H1 (cell line): ENCODE measurements at regions not wholly inside any gene's neighbourhood (a gene's known extent, or its start where the extent isn't known, plus 50 kb on each side); places are given as distances from the start of the nearest gene placed in this dataset.

Source experiments
- CTCF ChIA-PET: fragments of 300-600 bp; sonication (Branson Sonifier 250); formaldehyde crosslinking; loops from one replicate; lab custom pipeline; 2021; ENCODE audit not compliant: partially characterized antibody; lab: Charles Lee
- POLR2A ChIA-PET: fragments of 300-600 bp; sonication (Branson Sonifier 250); formaldehyde crosslinking; loops from one replicate; lab custom pipeline; 2021; ENCODE audit warnings: inconsistent platforms; ENCODE audit not compliant: partially characterized antibody; lab: Charles Lee
- DNase-seq, 2 experiments: peaks; one replicate each; pipeline versions ENCODE4 v3.0.0 to v3.0.0-alpha.2; 2010 to 2022; ENCODE audit warnings: low spot score in 2 of 2, low read depth in 1 of 2, mixed read lengths in 1 of 2
- FAIRE-seq: peaks from 2 replicates; lab custom pipeline; 2011; peaks lifted over from hg19 to GRCh38; lab: Jason Lieb, UNC
- H2AFZ ChIP-seq: 2 replicates; pipeline ENCODE4 v1.8.1; 2012; ENCODE audit warnings: low read length, inconsistent platforms
- H2AK5ac ChIP-seq: 2 replicates; pipeline ENCODE4 v1.6.1; 2013; ENCODE audit warnings: low read depth, low read length
- H2BK120ac ChIP-seq: replicated peaks from 2 replicates; pipeline ENCODE3; 2013; ENCODE audit warnings: low read depth, low read length, inconsistent platforms
- H2BK12ac ChIP-seq: 2 replicates; pipeline ENCODE4 v1.6.1; 2013; ENCODE audit warnings: low read depth, low read length
- H2BK15ac ChIP-seq: 2 replicates; pipeline ENCODE4 v1.6.1; 2013; ENCODE audit warnings: low read length
- H2BK20ac ChIP-seq: 2 replicates; pipeline ENCODE4 v1.6.1; 2013; ENCODE audit warnings: low read length
- H2BK5ac ChIP-seq: 2 replicates; pipeline ENCODE4 v1.6.1; 2013; ENCODE audit warnings: low read depth, low read length
- H3K14ac ChIP-seq: 2 replicates; pipeline ENCODE4 v1.6.1; 2013; ENCODE audit warnings: inconsistent platforms; ENCODE audit not compliant: insufficient read length
- H3K18ac ChIP-seq: 2 replicates; pipeline ENCODE4 v1.6.1; 2013; ENCODE audit warnings: low read length; ENCODE audit errors: extremely low read depth
- H3K23ac ChIP-seq: 2 replicates; pipeline ENCODE4 v1.6.1; 2013; ENCODE audit warnings: inconsistent platforms; ENCODE audit not compliant: insufficient read length
- H3K23me2 ChIP-seq: 2 replicates; pipeline ENCODE4 v1.6.1; 2013; ENCODE audit warnings: low read depth, low read length
- H3K27ac ChIP-seq: 2 replicates; pipeline ENCODE4 v1.6.1; 2011; ENCODE audit warnings: low read depth, low read length, inconsistent platforms
- H3K27me3 ChIP-seq, 4 experiments: replicated peaks in 1 of 4; 1 replicate in 1 of 4; 2 replicates in 3 of 4; pipeline versions ENCODE4 v1.6.1 to v1.8.1; 2011 to 2013; ENCODE audit warnings: low read length in 3 of 4, mild to moderate bottlenecking in 3 of 4, inconsistent platforms in 2 of 4, mixed read lengths in 2 of 4, moderate library complexity in 1 of 4; ENCODE audit not compliant: control insufficient read depth in 3 of 4, insufficient read depth in 3 of 4; ENCODE audit errors: extremely low read depth in 1 of 4
- H3K36me3 ChIP-seq, 4 experiments: 2 replicates each; pipeline versions ENCODE4 v1.6.1 to v1.8.1; 2011 to 2013; ENCODE audit warnings: mild to moderate bottlenecking in 4 of 4, low read length in 3 of 4, moderate library complexity in 2 of 4, control low read depth in 1 of 4, inconsistent platforms in 1 of 4; ENCODE audit not compliant: insufficient read depth in 4 of 4, control insufficient read depth in 2 of 4
- H3K4ac ChIP-seq: replicated peaks from 2 replicates; pipeline ENCODE3; 2013; ENCODE audit warnings: low read length, low read depth, mixed read lengths, inconsistent platforms; ENCODE audit not compliant: insufficient read length
- H3K4me1 ChIP-seq, 4 experiments: replicated peaks in 1 of 4; 1 replicate in 1 of 4; 2 replicates in 3 of 4; pipeline versions ENCODE4 v1.6.1 to v1.8.1; 2011 to 2013; ENCODE audit warnings: low read length in 3 of 4, inconsistent platforms in 2 of 4, mixed read lengths in 1 of 4; ENCODE audit not compliant: insufficient read depth in 4 of 4, control insufficient read depth in 3 of 4
- H3K4me2 ChIP-seq, 2 experiments: 2 replicates each; pipeline versions ENCODE4 v1.6.1 to v1.8.1; 2011 to 2013; ENCODE audit warnings: low read depth in 2 of 2, low read length in 2 of 2, control low read depth in 1 of 2, inconsistent platforms in 1 of 2, mild to moderate bottlenecking in 1 of 2; ENCODE audit not compliant: insufficient read depth in 1 of 2
- H3K4me3 ChIP-seq, 4 experiments: fragments of 200-600, 300-600 bp in 1 of 4; sonication (generic), shearing (Covaris generic), sonication (Bioruptor Twin) in 1 of 4; 2 replicates each; pipeline versions ENCODE4 v1.5.1 to v1.8.1; 2011 to 2016; ENCODE audit warnings: low read length in 4 of 4, low read depth in 3 of 4, control low read depth in 2 of 4, inconsistent platforms in 2 of 4, mild to moderate bottlenecking in 2 of 4, mixed read lengths in 1 of 4, moderate library complexity in 1 of 4; ENCODE audit not compliant: insufficient read depth in 2 of 4; ENCODE audit errors: extremely low read depth in 1 of 4
- H3K56ac ChIP-seq: replicated peaks from 2 replicates; pipeline ENCODE3; 2013; ENCODE audit warnings: low read depth, mild to moderate bottlenecking, mixed read lengths, low read length, inconsistent platforms; ENCODE audit not compliant: insufficient read length
- H3K79me1 ChIP-seq: 2 replicates; pipeline ENCODE4 v1.6.1; 2013; ENCODE audit warnings: low read depth, low read length, control low read depth
- H3K79me2 ChIP-seq, 2 experiments: 2 replicates each; pipeline versions ENCODE4 v1.6.1 to v1.8.1; 2012 to 2013; ENCODE audit warnings: low read length in 2 of 2, mild to moderate bottlenecking in 2 of 2, inconsistent platforms in 1 of 2; ENCODE audit not compliant: insufficient read depth in 2 of 2, control insufficient read depth in 1 of 2
- H3K9ac ChIP-seq, 4 experiments: replicated peaks in 1 of 4; 1 replicate in 1 of 4; 2 replicates in 3 of 4; pipeline versions ENCODE4 v1.6.1 to v1.8.1; 2011 to 2013; ENCODE audit warnings: low read depth in 3 of 4, low read length in 3 of 4, control low read depth in 2 of 4, mild to moderate bottlenecking in 2 of 4, moderate library complexity in 2 of 4, inconsistent platforms in 1 of 4; ENCODE audit errors: extremely low read depth in 1 of 4
- H3K9me3 ChIP-seq, 2 experiments: 2 replicates each; pipeline versions ENCODE4 v1.6.1 to v1.8.1; 2012 to 2013; ENCODE audit warnings: mild to moderate bottlenecking in 2 of 2, moderate library complexity in 2 of 2, control low read depth in 1 of 2, inconsistent platforms in 1 of 2, low read depth in 1 of 2, low read length in 1 of 2, mixed read lengths in 1 of 2; ENCODE audit not compliant: insufficient read depth in 2 of 2
- H4K20me1 ChIP-seq, 2 experiments: replicated peaks in 1 of 2; 2 replicates each; pipeline versions ENCODE3 to v1.8.1; 2011 to 2013; ENCODE audit warnings: inconsistent platforms in 2 of 2, low read length in 2 of 2, mild to moderate bottlenecking in 1 of 2; ENCODE audit not compliant: insufficient read depth in 2 of 2, control insufficient read depth in 1 of 2
- H4K5ac ChIP-seq: 2 replicates; pipeline ENCODE4 v1.6.1; 2013; ENCODE audit warnings: low read length, low read depth, mixed read lengths, inconsistent platforms; ENCODE audit not compliant: insufficient read length
- H4K8ac ChIP-seq: 2 replicates; pipeline ENCODE4 v1.8.0; 2013; ENCODE audit warnings: mild to moderate bottlenecking, moderate library complexity, low read length, inconsistent platforms; ENCODE audit not compliant: insufficient read depth; ENCODE audit errors: extremely low read depth
- H4K91ac ChIP-seq: replicated peaks from 2 replicates; pipeline ENCODE3; 2013; ENCODE audit warnings: low read length, mixed read lengths, inconsistent platforms; ENCODE audit not compliant: insufficient read length
- CHD2 ChIP-seq: IDR thresholded peaks from 2 replicates; pipeline ENCODE4 v1.6.1; 2012; ENCODE audit warnings: low read length, improper control_type of control experiment
- HDAC6 ChIP-seq: IDR thresholded peaks from one replicate; pipeline ENCODE4 v1.7.1; 2012; ENCODE audit warnings: low read depth, mild to moderate bottlenecking, inconsistent platforms, low read length, moderate library complexity
- KDM5A ChIP-seq: fragments of 200-600 bp; IDR thresholded peaks from 2 replicates; pipeline ENCODE4 v1.7.1; 2012; ENCODE audit warnings: mild to moderate bottlenecking, low read length, inconsistent platforms, mixed read lengths
- RBBP5 ChIP-seq: IDR thresholded peaks from 2 replicates; pipeline ENCODE4 v1.7.1; 2012; ENCODE audit warnings: low read depth, mild to moderate bottlenecking, inconsistent platforms, low read length, moderate library complexity, borderline replicate concordance
- SAP30 ChIP-seq: fragments of 300-600 bp; sonication (generic); IDR thresholded peaks from 2 replicates; pipeline ENCODE4 v1.7.1; 2012; ENCODE audit warnings: low read length, moderate library complexity, mild to moderate bottlenecking, inconsistent platforms; ENCODE audit not compliant: insufficient read depth, insufficient replicate concordance
- SRF ChIP-seq: IDR thresholded peaks from 2 replicates; pipeline ENCODE4 v1.6.1; 2011; ENCODE audit warnings: mild to moderate bottlenecking, low read depth, low read length, moderate library complexity
- TAF7 ChIP-seq: optimal IDR thresholded peaks from 2 replicates; pipeline ENCODE3; 2011; ENCODE audit warnings: low read depth, mild to moderate bottlenecking, inconsistent platforms, low read length, moderate library complexity, borderline replicate concordance
- TBP ChIP-seq: IDR thresholded peaks from 2 replicates; pipeline ENCODE4 v1.6.1; 2011; ENCODE audit warnings: low read depth, low read length, improper control_type of control experiment
- WGBS, 2 experiments: shearing (Covaris generic) in 1 of 2; methylation state at CpG; one replicate each; pipeline versions ENCODE4 v1.1.6 to v1.1.7; 2013 to 2015; ENCODE audit warnings: low lambda C conversion rate in 2 of 2, mixed read lengths in 2 of 2, inconsistent platforms in 1 of 2, low coverage in 1 of 2, missing lambda C conversion rate in 1 of 2; ENCODE audit not compliant: insufficient replicate concordance in 2 of 2, insufficient coverage in 1 of 2, insufficient read length in 1 of 2; ENCODE audit errors: extremely low coverage in 1 of 2, missing lambda C conversion rate in 1 of 2; 5-methylcytosine and 5-hydroxymethylcytosine counted together
- TF ChIP-seq, protein P1 (sequence below): IDR thresholded peaks from 2 replicates; pipeline ENCODE4 v1.6.1; 2011; ENCODE audit warnings: low read depth, mild to moderate bottlenecking, low read length; ENCODE audit not compliant: insufficient read depth

DNA sequence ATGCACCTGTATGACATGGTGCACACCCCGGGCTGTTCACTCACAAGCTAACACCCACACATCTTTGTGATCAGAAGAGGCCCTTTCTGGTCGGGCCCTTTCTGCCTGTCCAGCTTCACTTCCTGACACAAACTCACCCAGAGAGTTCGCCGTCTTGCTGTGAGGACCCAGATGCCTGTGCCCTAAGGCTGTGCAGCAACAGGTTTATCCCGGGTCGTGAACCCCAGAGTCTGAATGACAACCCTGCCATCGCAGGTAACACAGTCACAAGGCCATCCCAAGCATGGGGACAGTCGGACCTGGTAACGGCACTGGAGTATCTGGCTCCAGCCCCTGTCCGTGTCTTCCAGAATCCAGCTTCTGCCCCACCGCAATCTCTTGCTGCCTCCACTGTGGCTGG is 235.1 kb downstream of the BUD13 start:
- Histone ChIP-seq H3K4me1 (peaks cover 0 to 4% (median 1%) of the 10 kb centered on the region in 4 experiments; a peak in 2 of 7 replicates), H3K56ac (no peak overlapping the region), H3K27ac (no peak overlapping the region), H3K23ac (no peak overlapping the region), H2AFZ (no peak overlapping the region), H3K4ac (no peak overlapping the region), H2BK5ac (no peak overlapping the region), H4K91ac (no peak overlapping the region), H3K18ac (no peak overlapping the region), H3K4me2 (no peak overlapping the region), H3K79me1 (no peaks in the 10 kb centered on the region), H3K36me3 (no peaks in the 10 kb centered on the region), H3K4me3 (no peak overlapping the region), H4K20me1 (no peaks in the 10 kb centered on the region), H2BK15ac (peak overlapping the region; percentile 40), H3K9me3 (peaks cover 0 to 3% of the 10 kb centered on the region in 2 experiments; a peak in 1 of 4 replicates), H3K9ac (no peak overlapping the region), H2AK5ac (no peak overlapping the region), H3K14ac (no peak overlapping the region), H4K5ac (no peak overlapping the region), H2BK20ac (no peak overlapping the region), H2BK12ac (no peak overlapping the region), H2BK120ac (no peak overlapping the region), H4K8ac (no peak overlapping the region)
- CTCF ChIA-PET = interaction anchor here (1.9 to 11.6 kb wide), 4 partner anchors 10 to 102 kb away, joined by 5 to 96 read pairs (median 43); no protein-coding TSS in a partner anchor
- POLR2A ChIA-PET = no interaction called here
- WGBS, 2 experiments = 92% methylated on average over 10 of the region's 11 CpGs; no CpG with 5 or more reads in 1 of the 2 experiments
- DNase-seq (no peak), FAIRE-seq (no peak)
- TF ChIP-seq HDAC6 = no peak
- TF ChIP-seq TBP = no peak
- TF ChIP-seq CHD2 = no peak
- no peak for TF ChIP-seq RBBP5
- TF ChIP-seq KDM5A = no peak
- TF ChIP-seq SAP30 = no peak
- no peak for TF ChIP-seq TAF7
- TF ChIP-seq, protein P1, sequence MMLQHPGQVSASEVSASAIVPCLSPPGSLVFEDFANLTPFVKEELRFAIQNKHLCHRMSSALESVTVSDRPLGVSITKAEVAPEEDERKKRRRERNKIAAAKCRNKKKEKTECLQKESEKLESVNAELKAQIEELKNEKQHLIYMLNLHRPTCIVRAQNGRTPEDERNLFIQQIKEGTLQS = no peak
- TF ChIP-seq SRF = no peak
- TF ChIP-seq, all 59 proteins: peak for 0
- H3K79me2 ChIP-seq = no peaks in the 10 kb centered on the region
- no peaks in the 10 kb centered on the region; the same call in 1 of the 2 replicates for H3K23me2 ChIP-seq
- H3K27me3 ChIP-seq = peaks cover 0 to 4% (median 0%) of the 10 kb centered on the region in 4 experiments; a peak in 3 of 7 replicates
